ENCODE measurements at regions not wholly inside any gene's neighbourhood (a gene's known extent, or its start where the extent isn't known, plus 50 kb on each side); places are given as distances from the start of the nearest gene placed in this dataset.

- Histone ChIP-seq H3K9ac (ENCODE audit: low read depth, low read length) (no peak overlapping the region), H2BK5ac (ENCODE audit: low read depth, low read length, poor library complexity, severe bottlenecking) (no peak overlapping the region), H4K5ac (ENCODE audit: low read depth, low read length) (no peak overlapping the region), H3K18ac (ENCODE audit: low read depth, low read length) (no peak overlapping the region), H3K79me1 (ENCODE audit: low read depth in 1 of 2, low read length in 2 of 2) (no peaks in the 10 kb centered on the region), H2AK9ac (replicated peaks; ENCODE audit: low read depth, low read length, poor library complexity) (no peak overlapping the region), H3K4ac (ENCODE audit: low read depth, low read length) (no peak overlapping the region), H2AFZ (replicated peaks; ENCODE audit: low read length, poor library complexity) (no peak overlapping the region), H3K27ac (ENCODE audit: insufficient read depth, low read length) (no peak overlapping the region), H2BK15ac (ENCODE audit: low read depth, low read length) (no peak overlapping the region), H3K56ac (ENCODE audit: extremely low read depth, insufficient read depth, low read length) (no peak overlapping the region), H4K8ac (ENCODE audit: low read depth in 2 of 2, low read length in 2 of 2) (no peak overlapping the region), H3K4me3 (ENCODE audit: insufficient read depth, low read depth, low read length) (no peak overlapping the region), H4K91ac (ENCODE audit: insufficient read depth, low read depth, low read length) (no peak overlapping the region), H2BK120ac (ENCODE audit: low read depth, low read length) (no peak overlapping the region), H3K4me2 (ENCODE audit: low read depth, low read length) (no peak overlapping the region), H3K9me1 (ENCODE audit: insufficient read depth, low read length) (no peaks in the 10 kb centered on the region), H3K4me1 (ENCODE audit: control insufficient read depth, insufficient read depth, low read length) (no peaks in the 10 kb centered on the region), H2AK5ac (ENCODE audit: low read depth, low read length) (no peak overlapping the region), H4K20me1 (ENCODE audit: insufficient read depth, low read length) (no peaks in the 10 kb centered on the region), H2BK20ac (ENCODE audit: low read depth, low read length) (no peak overlapping the region), H3K9me3 (ENCODE audit: control insufficient read depth, insufficient read depth, low read length) (peaks cover 13% of the 10 kb centered on the region; the same call in 1 of the 2 replicates), H3K27me3 (ENCODE audit: control insufficient read depth, insufficient read depth, low read length) (no peaks in the 10 kb centered on the region), H3K23ac (ENCODE audit: low read depth, low read length) (no peak overlapping the region), H3K14ac (replicated peaks; ENCODE audit: low read depth, low read length) (no peak overlapping the region), H3K36me3 (ENCODE audit: control insufficient read depth, insufficient read depth, low read length) (no peaks in the 10 kb centered on the region)
- ChIA-PET POLR2A (ENCODE audit: unreplicated experiment) (no interaction called here), CTCF (no interaction called here)
- intact Hi-C loops (cut with micrococcal nuclease) (no loop called here), in situ Hi-C loops (cut with MboI; ENCODE audit: low sequenced_read_pairs) (no loop called here), dilution Hi-C loops (cut with HindIII; ENCODE audit: low sequenced_read_pairs, unreplicated experiment) (no loop called here)
- no peak for TF ChIP-seq CTCF (conservative IDR thresholded peaks at IDR 0.05; ENCODE audit: low read depth, low read length)
- no peak for TF ChIP-seq SMC3 (IDR thresholded peaks at IDR 0.05; ENCODE audit: low read depth, low read length)
- TF ChIP-seq USF2 (IDR thresholded peaks at IDR 0.05; ENCODE audit: low read depth, low read length): no peak
- no peak for TF ChIP-seq MAZ (IDR thresholded peaks at IDR 0.05; ENCODE audit: borderline replicate concordance, low read depth, low read length)
- TF ChIP-seq MXI1 (IDR thresholded peaks at IDR 0.05; ENCODE audit: borderline replicate concordance, low read depth, low read length): no peak
- TF ChIP-seq RCOR1 (IDR thresholded peaks at IDR 0.05; ENCODE audit: insufficient replicate concordance, low read length): no peak
- TF ChIP-seq CEBPB (IDR thresholded peaks at IDR 0.05; ENCODE audit: low read depth, low read length): no peak
- no peak for TF ChIP-seq BHLHE40 (IDR thresholded peaks at IDR 0.05; ENCODE audit: low read depth, low read length)
- 71% methylated on average over 1 of the region's 1 CpG; no CpG with 5 or more reads in 1 of the 2 experiments for WGBS, 2 experiments (ENCODE audit: extremely low coverage in 2 of 2, insufficient read length in 1 of 2)
- ATAC-seq (ENCODE audit: low read depth): no peak
- no TSS peak for BruUV-seq (replicated peaks)
- DNase-seq: no peak
Observed at GRCh38 chr3:135650309-135650708, 315.2 kb upstream of the PPP2R3A start.
